Kidney epithelial cell (primary cell): ENCODE measurements at regions not wholly inside any gene's neighbourhood (a gene's known extent, or its start where the extent isn't known, plus 50 kb on each side); places are given as distances from the start of the nearest gene placed in this dataset.

ENCODE experiments used
- DNase-seq: peaks from one replicate; pipeline ENCODE4 v3.0.0-alpha.2; 2010; ENCODE audit warnings: low read depth
- H3K27me3 ChIP-seq: 2 replicates; pipeline ENCODE4 v1.6.0; 2011; ENCODE audit warnings: low read length; ENCODE audit not compliant: control insufficient read depth, insufficient read depth
- H3K36me3 ChIP-seq: 2 replicates; pipeline ENCODE4 v1.5.1; 2011; ENCODE audit warnings: low read length; ENCODE audit not compliant: control insufficient read depth, insufficient read depth
- H3K4me3 ChIP-seq: 2 replicates; pipeline ENCODE4 v1.5.1; 2011; ENCODE audit warnings: low read depth, mild to moderate bottlenecking, control low read depth, low read length
- CTCF ChIP-seq: IDR thresholded peaks from 2 replicates; pipeline ENCODE4 v1.5.1; 2011; ENCODE audit warnings: mild to moderate bottlenecking, moderate library complexity, low read length, control low read depth, inconsistent platforms; ENCODE audit not compliant: insufficient read depth, poor library complexity, severe bottlenecking

GRCh38 chr4:83657336-83657735 is 121.4 kb downstream of the GPAT3 start:
- no peak for DNase-seq
- H3K36me3 ChIP-seq: no peaks in the 10 kb centered on the region
- H3K27me3 ChIP-seq: no peaks in the 10 kb centered on the region
- TF ChIP-seq CTCF: no peak
- no peak overlapping the region for H3K4me3 ChIP-seq
